Mesodermal cell (in vitro differentiated cells): ENCODE measurements at regions not wholly inside any gene's neighbourhood (a gene's known extent, or its start where the extent isn't known, plus 50 kb on each side); places are given as distances from the start of the nearest gene placed in this dataset.
"Not testable (repeated sequence)": the region's sequence is repeated elsewhere in the genome, so short reads cannot be mapped to it uniquely, and the experiment has no call there.

ENCODE experiments used
- H3K27ac ChIP-seq: 2 replicates; pipeline ENCODE4 v1.7.0; 2013; ENCODE audit warnings: mild to moderate bottlenecking, low read depth, low read length, moderate library complexity; ENCODE audit not compliant: severe bottlenecking
- H3K36me3 ChIP-seq: 2 replicates; pipeline ENCODE4 v1.7.1; 2013; ENCODE audit warnings: mild to moderate bottlenecking, low read length, moderate library complexity; ENCODE audit not compliant: control insufficient read depth, insufficient read depth
- H3K4me1 ChIP-seq: one replicate; pipeline ENCODE4 v1.7.1; 2013; ENCODE audit warnings: mild to moderate bottlenecking, low read length; ENCODE audit not compliant: insufficient read depth, control insufficient read depth, poor library complexity, severe bottlenecking
- H3K4me3 ChIP-seq: 2 replicates; pipeline ENCODE4 v1.7.0; 2013; ENCODE audit warnings: low read length, control low read depth, mild to moderate bottlenecking; ENCODE audit not compliant: insufficient read depth, poor library complexity, severe bottlenecking; ENCODE audit errors: extremely low read depth
- H3K9me3 ChIP-seq: 2 replicates; pipeline ENCODE4 v1.7.1; 2013; ENCODE audit warnings: mild to moderate bottlenecking, low read length, moderate library complexity; ENCODE audit not compliant: control insufficient read depth
- WGBS, 2 experiments: methylation state at CpG; one replicate each; pipeline ENCODE4 v1.1.5; 2013; ENCODE audit warnings: missing lambda C conversion rate in 2 of 2; ENCODE audit not compliant: insufficient coverage in 2 of 2; 5-methylcytosine and 5-hydroxymethylcytosine counted together

GRCh38 chr16:54879681-54880080 is 51.0 kb upstream of the IRX5 start:
- H3K4me1 ChIP-seq: peaks cover 4% of the 10 kb centered on the region
- no peaks in the 10 kb centered on the region for H3K9me3 ChIP-seq
- H3K27ac ChIP-seq: no peak overlapping the region
- no peak overlapping the region for H3K4me3 ChIP-seq
- no peaks in the 10 kb centered on the region for H3K36me3 ChIP-seq

- no peaks in the 10 kb centered on the region for H3K9me3 ChIP-seq
- H3K36me3 ChIP-seq: no peaks in the 10 kb centered on the region
- H3K4me3 ChIP-seq: no peak overlapping the region
- H3K27ac ChIP-seq: no peak overlapping the region
- H3K4me1 ChIP-seq: peaks cover 4% of the 10 kb centered on the region
- whole genome bisulfite sequencing, 2 experiments: 100% methylated on average over 1 of the region's 1 CpG
Measured at GRCh38 chr16:54878301-54878700, 52.4 kb upstream of the IRX5 start.

DNA sequence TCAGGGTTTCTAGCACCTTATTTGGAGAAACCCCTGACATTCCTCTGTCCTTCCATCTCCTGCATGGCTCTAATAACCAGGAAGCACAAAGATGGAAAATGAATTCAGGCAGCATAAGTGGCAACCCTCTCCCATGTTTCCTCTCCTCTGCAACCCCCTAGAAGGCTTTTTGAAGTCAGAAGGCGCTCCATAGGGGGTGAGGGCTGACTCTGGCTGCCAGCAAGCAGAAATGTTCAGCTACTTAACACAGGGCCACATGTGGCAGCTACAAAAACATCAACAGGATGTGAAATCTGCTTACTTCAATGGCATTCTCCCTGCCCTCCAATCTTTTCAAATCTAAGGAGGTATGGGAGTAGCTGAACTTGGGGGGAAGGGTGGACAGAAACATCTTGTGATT is 55.2 kb upstream of the IRX5 start:
- no peaks in the 10 kb centered on the region for H3K36me3 ChIP-seq
- no peaks in the 10 kb centered on the region for H3K9me3 ChIP-seq
- peaks cover 4% of the 10 kb centered on the region for H3K4me1 ChIP-seq
- peak overlapping the region; percentile 6 for H3K27ac ChIP-seq
- no peak overlapping the region for H3K4me3 ChIP-seq
- 71% methylated on average over 1 of the region's 1 CpG; no CpG with 5 or more reads in 1 of the 2 experiments for WGBS, 2 experiments

GRCh38 chr16:54873716-54874373 is 56.8 kb upstream of the IRX5 start:
- not testable (repeated sequence) for H3K4me1 ChIP-seq, H3K36me3 ChIP-seq, H3K9me3 ChIP-seq, H3K4me3 ChIP-seq, H3K27ac ChIP-seq
- WGBS, 2 experiments: 94 to 100% methylated on average over 3 to 6 of the region's 12 CpGs

DNA sequence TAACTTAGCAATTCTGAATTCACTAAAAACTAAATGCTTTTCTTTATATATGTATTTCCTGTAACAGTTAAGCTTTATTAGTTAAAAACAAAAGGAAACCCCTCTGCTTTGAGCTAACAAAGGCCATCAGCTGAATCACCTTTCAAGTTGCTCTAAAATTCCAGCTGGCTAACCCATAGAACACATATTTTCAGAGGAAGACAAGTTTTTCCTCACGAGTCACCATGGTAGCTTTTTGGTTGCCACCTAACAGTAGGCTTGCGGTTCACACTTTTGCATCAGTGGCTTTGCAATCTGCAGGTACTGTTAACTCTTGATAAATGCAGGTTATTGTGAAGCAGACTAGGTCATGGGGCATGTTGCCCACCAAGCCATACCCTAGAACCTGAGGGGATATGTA is 57.6 kb upstream of the IRX5 start:
- no peaks in the 10 kb centered on the region for H3K36me3 ChIP-seq
- H3K4me1 ChIP-seq: peaks cover 4% of the 10 kb centered on the region
- no peaks in the 10 kb centered on the region for H3K9me3 ChIP-seq
- H3K4me3 ChIP-seq: no peak overlapping the region
- no peak overlapping the region for H3K27ac ChIP-seq
- whole genome bisulfite sequencing, 2 experiments: 82 to 94% methylated on average over 1 to 2 of the region's 2 CpGs

- Histone ChIP-seq H3K4me3 (no peak overlapping the region), H3K27ac (no peak overlapping the region), H3K9me3 (no peaks in the 10 kb centered on the region), H3K4me1 (peaks cover under 1% of the 10 kb centered on the region), H3K36me3 (no peaks in the 10 kb centered on the region)
- 86 to 100% methylated on average over 1 of the region's 2 CpGs for WGBS, 2 experiments
Measured at GRCh38 chr16:54870151-54870550, 60.5 kb upstream of the IRX5 start.

DNA sequence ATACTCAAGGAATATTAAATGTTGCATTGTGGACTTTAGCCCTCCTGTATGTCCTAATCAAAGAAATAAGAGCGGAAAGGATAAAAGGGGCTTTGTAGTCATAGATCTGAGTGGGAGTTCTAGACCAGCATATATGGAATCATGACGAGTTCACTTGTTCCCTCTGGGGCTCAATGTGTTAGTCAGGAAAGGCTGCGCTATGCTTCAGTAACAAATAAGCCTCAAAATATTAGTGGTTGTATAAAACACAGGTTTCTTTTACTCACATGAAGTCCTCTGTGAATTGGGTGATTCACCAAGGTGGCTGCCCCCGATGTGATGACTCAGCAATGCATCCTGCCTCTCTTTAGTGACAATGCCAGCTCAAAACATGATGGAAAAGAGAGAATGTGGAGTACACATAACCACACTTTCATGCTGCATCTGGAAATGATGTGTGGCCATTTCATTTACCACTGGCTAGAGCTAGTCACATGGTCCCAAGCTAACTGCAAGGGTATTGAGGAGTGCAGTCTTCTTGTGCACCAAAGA is 63.3 kb upstream of the IRX5 start:
- H3K4me1 ChIP-seq: no peaks in the 10 kb centered on the region
- no peak overlapping the region for H3K27ac ChIP-seq
- 80 to 88% methylated on average over 2 to 3 of the region's 4 CpGs for WGBS, 2 experiments
- H3K36me3 ChIP-seq: no peaks in the 10 kb centered on the region
- no peaks in the 10 kb centered on the region for H3K9me3 ChIP-seq
- H3K4me3 ChIP-seq: no peak overlapping the region

GRCh38 chr16:54862529-54862928 is 68.1 kb upstream of the IRX5 start:
- 81 to 100% methylated on average over 2 to 4 of the region's 9 CpGs for WGBS, 2 experiments
- Histone ChIP-seq H3K9me3 (no peaks in the 10 kb centered on the region), H3K4me3 (no peak overlapping the region), H3K36me3 (no peaks in the 10 kb centered on the region), H3K4me1 (no peaks in the 10 kb centered on the region), H3K27ac (no peak overlapping the region)

DNA sequence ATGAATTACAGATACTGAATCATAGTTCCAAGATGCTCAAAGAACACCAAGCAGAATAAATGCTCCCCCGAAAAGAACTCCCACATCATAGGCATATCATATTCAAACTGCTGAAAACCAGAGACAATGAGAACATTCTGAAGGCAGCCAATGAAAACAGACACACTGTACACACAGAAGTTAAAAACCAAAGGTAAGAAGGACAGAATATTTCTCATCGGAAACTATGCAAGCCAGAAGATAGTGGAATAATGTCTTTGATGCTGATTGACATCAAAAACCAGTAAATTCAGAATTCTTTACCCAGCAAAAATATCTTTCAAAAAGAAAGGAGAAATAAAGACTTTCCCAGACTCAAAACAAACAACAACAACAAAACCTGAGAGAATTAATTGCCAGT is 73.8 kb upstream of the IRX5 start:
- Histone ChIP-seq H3K27ac (no peak overlapping the region), H3K36me3 (no peaks in the 10 kb centered on the region), H3K4me3 (no peak overlapping the region), H3K9me3 (no peaks in the 10 kb centered on the region), H3K4me1 (no peaks in the 10 kb centered on the region)
- 100% methylated on average over 1 of the region's 2 CpGs; no CpG with 5 or more reads in 1 of the 2 experiments for WGBS, 2 experiments

DNA sequence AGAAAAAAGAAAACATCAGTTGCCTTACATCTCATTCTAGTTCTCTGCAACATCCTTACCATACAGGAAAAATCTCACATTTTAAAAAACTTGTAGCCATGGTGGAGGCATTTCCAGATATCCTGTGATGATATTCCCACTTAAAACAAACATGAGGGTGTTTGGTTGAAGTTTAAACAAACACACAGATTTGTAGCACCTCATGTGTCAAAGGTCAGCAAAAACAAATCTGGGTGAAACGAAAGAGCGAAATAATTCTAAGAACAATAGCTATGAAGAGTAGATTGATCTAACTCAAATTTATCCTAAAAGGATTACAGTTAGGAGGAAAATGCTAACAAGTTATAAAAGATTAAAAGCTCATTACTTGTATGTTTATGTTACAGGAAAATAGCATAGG is 83.1 kb upstream of the IRX5 start:
- no peaks in the 10 kb centered on the region for H3K4me1 ChIP-seq
- no peaks in the 10 kb centered on the region for H3K36me3 ChIP-seq
- no peak overlapping the region for H3K27ac ChIP-seq
- WGBS, 2 experiments: no CpG with 5 or more reads among the region's 2 CpGs
- no peak overlapping the region for H3K4me3 ChIP-seq
- peaks cover 11% of the 10 kb centered on the region for H3K9me3 ChIP-seq

DNA sequence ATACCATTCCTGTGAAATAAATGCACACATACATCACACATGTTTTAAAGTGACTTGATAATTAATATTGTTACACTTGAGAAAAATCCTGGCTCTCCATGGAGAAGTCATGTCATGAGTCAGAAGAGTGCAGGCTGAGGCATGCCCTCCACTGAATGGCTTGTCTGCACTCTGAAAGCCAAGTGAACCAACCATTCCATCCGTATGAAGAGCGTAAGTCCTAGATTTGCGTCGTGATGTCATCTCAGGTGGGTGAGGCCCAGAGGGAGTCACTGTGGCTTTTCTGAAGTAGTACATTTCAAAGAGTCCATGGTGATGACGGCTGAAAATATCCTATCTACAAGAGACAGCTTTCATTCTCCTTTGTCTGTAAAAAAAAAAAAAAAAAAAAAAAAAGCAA is 83.5 kb upstream of the IRX5 start:
- Histone ChIP-seq H3K4me3 (no peak overlapping the region), H3K27ac (no peak overlapping the region)
- WGBS, 2 experiments: 95 to 100% methylated on average over 1 to 3 of the region's 5 CpGs

More for the DNA sequence above, 83.5 kb upstream of the IRX5 start:
- H3K9me3 ChIP-seq: peaks cover 12% of the 10 kb centered on the region
- no peaks in the 10 kb centered on the region for H3K4me1 ChIP-seq
- H3K36me3 ChIP-seq: no peaks in the 10 kb centered on the region
